Liver (tissue), 8 donors: ENCODE measurements at regions not wholly inside any gene's neighbourhood (a gene's known extent, or its start where the extent isn't known, plus 50 kb on each side); places are given as distances from the start of the nearest gene placed in this dataset.

Experiments used
- DNase-seq: peaks from one replicate; pipeline ENCODE4 v3.0.0-alpha.2; 2017; ENCODE audit warnings: low spot score
- H3K27ac ChIP-seq, 2 donors: one replicate each; pipeline ENCODE4 v1.7.0; 2013; ENCODE audit warnings: inconsistent platforms in 2 of 2, low read length in 2 of 2, control low read depth in 1 of 2, low read depth in 1 of 2, mild to moderate bottlenecking in 1 of 2
- H3K27me3 ChIP-seq, 4 donors: one replicate each; pipeline versions ENCODE4 v1.6.1 to v1.7.0; 2013; ENCODE audit warnings: low read length in 3 of 4, inconsistent platforms in 1 of 4, mild to moderate bottlenecking in 1 of 4, moderate library complexity in 1 of 4; ENCODE audit not compliant: control insufficient read depth in 4 of 4, insufficient read depth in 4 of 4
- H3K36me3 ChIP-seq, 4 donors: one replicate each; pipeline versions ENCODE4 v1.6.1 to v1.7.0; 2013; ENCODE audit warnings: low read length in 3 of 4, mild to moderate bottlenecking in 3 of 4, low read depth in 1 of 4, moderate library complexity in 1 of 4; ENCODE audit not compliant: control insufficient read depth in 4 of 4, insufficient read depth in 3 of 4
- H3K4me1 ChIP-seq, 4 donors: one replicate each; pipeline versions ENCODE4 v1.6.1 to v1.7.0; 2013; ENCODE audit warnings: low read length in 3 of 4, mild to moderate bottlenecking in 3 of 4, moderate library complexity in 1 of 4; ENCODE audit not compliant: control insufficient read depth in 4 of 4, insufficient read depth in 4 of 4
- H3K4me3 ChIP-seq, 3 donors: one replicate each; pipeline versions ENCODE4 v1.6.1 to v1.7.0; 2013; ENCODE audit warnings: low read length in 3 of 3, control low read depth in 1 of 3, low read depth in 1 of 3, mild to moderate bottlenecking in 1 of 3
- H3K9ac ChIP-seq, 2 donors: one replicate each; pipeline ENCODE4 v1.7.0; 2013; ENCODE audit warnings: low read length in 2 of 2, mild to moderate bottlenecking in 2 of 2, moderate library complexity in 2 of 2, control low read depth in 1 of 2, low read depth in 1 of 2
- H3K9me3 ChIP-seq, 4 donors: one replicate each; pipeline versions ENCODE4 v1.6.1 to v1.7.0; 2013; ENCODE audit warnings: low read length in 3 of 4; ENCODE audit not compliant: control insufficient read depth in 4 of 4
- ATF3 ChIP-seq: IDR thresholded peaks from 2 replicates; pipeline ENCODE4 v1.6.1; 2016; ENCODE audit warnings: antibody characterized with exemption
- CTCF ChIP-seq: fragments of 150-350 bp; IDR thresholded peaks from 2 replicates; pipeline ENCODE4 v1.5.1; 2017; ENCODE audit warnings: improper control_type of control experiment, low read depth, low read length; ENCODE audit not compliant: missing input control
- EGR1 ChIP-seq, 2 donors: IDR thresholded peaks; 2 replicates each; pipeline ENCODE4 v1.6.1; 2016 to 2018; ENCODE audit warnings: antibody characterized with exemption in 2 of 2, low read depth in 2 of 2
- FOXA1 ChIP-seq: IDR thresholded peaks from 2 replicates; pipeline ENCODE4 v1.6.1; 2016; ENCODE audit warnings: antibody characterized with exemption
- FOXA2 ChIP-seq: IDR thresholded peaks from 2 replicates; pipeline ENCODE4 v1.6.1; 2016; ENCODE audit warnings: antibody characterized with exemption
- GABPA ChIP-seq, 2 donors: IDR thresholded peaks in 1 of 2; conservative IDR thresholded peaks in 1 of 2; 2 replicates each; pipeline ENCODE4 v1.6.1; 2016; ENCODE audit warnings: antibody characterized with exemption in 2 of 2, mild to moderate bottlenecking in 1 of 2, moderate library complexity in 1 of 2
- HNF4A ChIP-seq, 2 donors: conservative IDR thresholded peaks; 2 replicates each; pipeline ENCODE4 v1.6.1; 2016; ENCODE audit warnings: antibody characterized with exemption in 2 of 2, mild to moderate bottlenecking in 2 of 2
- HNF4G ChIP-seq: IDR thresholded peaks from 2 replicates; pipeline ENCODE4 v1.6.1; 2016; ENCODE audit warnings: antibody characterized with exemption
- JUND ChIP-seq, 2 donors: IDR thresholded peaks; 2 replicates each; pipeline ENCODE4 v1.6.1; 2016; ENCODE audit warnings: antibody characterized with exemption in 2 of 2
- NR2F2 ChIP-seq: IDR thresholded peaks from 2 replicates; pipeline ENCODE4 v1.6.1; 2016; ENCODE audit warnings: antibody characterized with exemption
- RAD21 ChIP-seq, 2 donors: IDR thresholded peaks; 2 replicates each; pipeline ENCODE4 v1.6.1; 2016; ENCODE audit warnings: antibody characterized with exemption in 2 of 2, mild to moderate bottlenecking in 2 of 2
- RXRA ChIP-seq, 2 donors: IDR thresholded peaks; 2 replicates each; pipeline ENCODE4 v1.6.1; 2017 to 2018; ENCODE audit warnings: antibody characterized with exemption in 2 of 2, mild to moderate bottlenecking in 1 of 2
- SP1 ChIP-seq: IDR thresholded peaks from 2 replicates; pipeline ENCODE4 v1.6.1; 2018; ENCODE audit warnings: antibody characterized with exemption, mild to moderate bottlenecking
- TAF1 ChIP-seq: conservative IDR thresholded peaks from 2 replicates; pipeline ENCODE4 v1.6.1; 2016; ENCODE audit warnings: antibody characterized with exemption, mild to moderate bottlenecking
- YY1 ChIP-seq: IDR thresholded peaks from 2 replicates; pipeline ENCODE4 v1.6.1; 2016; ENCODE audit warnings: antibody characterized with exemption, mild to moderate bottlenecking
- ZBTB33 ChIP-seq: IDR thresholded peaks from 2 replicates; pipeline ENCODE4 v1.6.1; 2016; ENCODE audit warnings: antibody characterized with exemption
- WGBS: extraction: QIAGEN DNeasy Blood & Tissue Kit; methylation state at CpG from one replicate; pipeline ENCODE4 v1.1.7; 2013; 5-methylcytosine and 5-hydroxymethylcytosine counted together
- TF ChIP-seq, protein P1 (sequence below): IDR thresholded peaks from 2 replicates; pipeline ENCODE4 v1.6.1; 2016; ENCODE audit warnings: antibody characterized with exemption
- TF ChIP-seq, protein P2 (sequence below): IDR thresholded peaks from 2 replicates; pipeline ENCODE4 v1.6.1; 2016; ENCODE audit warnings: antibody characterized with exemption, mild to moderate bottlenecking
- donor health status: healthy.
- donor health status: healthy.
- donor health status: healthy.
- donor health status: healthy.
- donor health status: healthy.

DNA sequence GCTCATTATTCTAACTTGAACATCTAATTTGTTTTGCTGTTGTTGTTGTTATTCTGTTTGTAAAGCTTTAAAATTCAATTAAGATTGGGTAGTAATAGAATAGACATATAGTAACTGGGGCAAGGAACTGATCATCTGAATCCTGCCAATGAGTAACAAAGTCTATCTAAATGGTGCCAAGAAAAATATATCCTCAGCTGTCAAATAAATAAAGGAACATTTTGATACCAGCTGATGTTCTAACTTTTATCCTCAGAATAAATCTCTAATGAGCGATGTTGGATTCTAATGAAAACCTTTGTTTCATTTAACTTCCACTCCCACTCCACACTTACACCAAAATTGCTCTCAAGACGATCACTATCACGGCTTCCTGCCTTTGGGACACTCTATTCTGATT is 210.9 kb downstream of the TINAG start:
- Histone ChIP-seq H3K9ac (no peak overlapping the region), H3K9me3 (no peaks in the 10 kb centered on the region), H3K27me3 (no peaks in the 10 kb centered on the region), H3K27ac (no peak overlapping the region), H3K36me3 (no peaks in the 10 kb centered on the region), H3K4me1 (no peaks in the 10 kb centered on the region), H3K4me3 (no peak overlapping the region)
- 78% methylated on average over 3 of the region's 3 CpGs for WGBS
- DNase-seq, result no peak
- TF ChIP-seq FOXA2 (no peak), GABPA (IDR thresholded peaks at IDR 0.05 in 1 of 2, conservative IDR thresholded peaks at IDR 0.05 in 1 of 2) (no peak), JUND (IDR thresholded peaks at IDR 0.05) (no peak), SP1 (no peak), CTCF (no peak), HNF4G (no peak), TAF1 (no peak)
- TF ChIP-seq, protein P1, sequence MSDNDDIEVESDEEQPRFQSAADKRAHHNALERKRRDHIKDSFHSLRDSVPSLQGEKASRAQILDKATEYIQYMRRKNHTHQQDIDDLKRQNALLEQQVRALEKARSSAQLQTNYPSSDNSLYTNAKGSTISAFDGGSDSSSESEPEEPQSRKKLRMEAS, result no peak

DNA sequence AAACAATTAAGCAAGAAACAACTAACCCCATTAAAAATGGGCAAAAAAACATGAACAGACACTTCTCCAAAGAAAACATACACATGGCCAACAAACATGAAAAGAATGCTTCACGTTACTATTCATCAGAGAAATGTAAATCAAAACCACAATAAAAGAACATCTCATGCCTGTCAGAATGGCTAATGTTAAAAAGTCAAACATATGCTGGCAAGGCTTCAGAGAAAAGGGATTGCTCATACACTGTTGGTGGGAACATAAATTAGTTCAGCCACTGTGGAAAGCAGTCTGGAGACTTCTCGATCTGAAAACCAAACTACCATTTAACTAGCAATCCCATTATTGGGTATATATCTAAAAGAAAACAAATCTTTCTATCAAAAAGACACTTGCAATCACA is 217.5 kb downstream of the TINAG start:
- H3K4me3 ChIP-seq, result no peak overlapping the region
- H3K4me1 ChIP-seq, result no peaks in the 10 kb centered on the region
- no peak overlapping the region for H3K27ac ChIP-seq
- WGBS, result 72% methylated on average over 2 of the region's 2 CpGs
- peaks cover 0 to 2% (median 0%) of the 10 kb centered on the region in 4 donors for H3K27me3 ChIP-seq
- H3K9me3 ChIP-seq, result no peaks in the 10 kb centered on the region
- H3K36me3 ChIP-seq, result no peaks in the 10 kb centered on the region
- no peak for DNase-seq
- no peak overlapping the region for H3K9ac ChIP-seq
- TF ChIP-seq EGR1 (IDR thresholded peaks at IDR 0.05; ENCODE audit: low read depth in 2 of 2) (no peak), NR2F2 (no peak), RXRA (IDR thresholded peaks at IDR 0.05) (no peak), YY1 (no peak), ZBTB33 (no peak), HNF4G (no peak), JUND (IDR thresholded peaks at IDR 0.05) (no peak), TAF1 (no peak), CTCF (no peak), FOXA1 (no peak), ATF3 (no peak), SP1 (no peak), FOXA2 (no peak), HNF4A (conservative IDR thresholded peaks at IDR 0.05) (no peak), GABPA (IDR thresholded peaks at IDR 0.05 in 1 of 2, conservative IDR thresholded peaks at IDR 0.05 in 1 of 2) (no peak), RAD21 (IDR thresholded peaks at IDR 0.05) (no peak)
- TF ChIP-seq, protein P1, result no peak
- TF ChIP-seq, protein P2, sequence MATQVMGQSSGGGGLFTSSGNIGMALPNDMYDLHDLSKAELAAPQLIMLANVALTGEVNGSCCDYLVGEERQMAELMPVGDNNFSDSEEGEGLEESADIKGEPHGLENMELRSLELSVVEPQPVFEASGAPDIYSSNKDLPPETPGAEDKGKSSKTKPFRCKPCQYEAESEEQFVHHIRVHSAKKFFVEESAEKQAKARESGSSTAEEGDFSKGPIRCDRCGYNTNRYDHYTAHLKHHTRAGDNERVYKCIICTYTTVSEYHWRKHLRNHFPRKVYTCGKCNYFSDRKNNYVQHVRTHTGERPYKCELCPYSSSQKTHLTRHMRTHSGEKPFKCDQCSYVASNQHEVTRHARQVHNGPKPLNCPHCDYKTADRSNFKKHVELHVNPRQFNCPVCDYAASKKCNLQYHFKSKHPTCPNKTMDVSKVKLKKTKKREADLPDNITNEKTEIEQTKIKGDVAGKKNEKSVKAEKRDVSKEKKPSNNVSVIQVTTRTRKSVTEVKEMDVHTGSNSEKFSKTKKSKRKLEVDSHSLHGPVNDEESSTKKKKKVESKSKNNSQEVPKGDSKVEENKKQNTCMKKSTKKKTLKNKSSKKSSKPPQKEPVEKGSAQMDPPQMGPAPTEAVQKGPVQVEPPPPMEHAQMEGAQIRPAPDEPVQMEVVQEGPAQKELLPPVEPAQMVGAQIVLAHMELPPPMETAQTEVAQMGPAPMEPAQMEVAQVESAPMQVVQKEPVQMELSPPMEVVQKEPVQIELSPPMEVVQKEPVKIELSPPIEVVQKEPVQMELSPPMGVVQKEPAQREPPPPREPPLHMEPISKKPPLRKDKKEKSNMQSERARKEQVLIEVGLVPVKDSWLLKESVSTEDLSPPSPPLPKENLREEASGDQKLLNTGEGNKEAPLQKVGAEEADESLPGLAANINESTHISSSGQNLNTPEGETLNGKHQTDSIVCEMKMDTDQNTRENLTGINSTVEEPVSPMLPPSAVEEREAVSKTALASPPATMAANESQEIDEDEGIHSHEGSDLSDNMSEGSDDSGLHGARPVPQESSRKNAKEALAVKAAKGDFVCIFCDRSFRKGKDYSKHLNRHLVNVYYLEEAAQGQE, result no peak
